Lung (tissue), 11 donors: ENCODE measurements at regions not wholly inside any gene's neighbourhood (a gene's known extent, or its start where the extent isn't known, plus 50 kb on each side); places are given as distances from the start of the nearest gene placed in this dataset.

ENCODE experiments used
- ATAC-seq: fragments of 200-7000 bp; cut with Tn5 transposase; one replicate; pipeline ENCODE4 v1.9.1; 2020; ENCODE audit warnings: moderate number of reproducible peaks; ENCODE audit not compliant: insufficient read depth, low FRiP score
- DNase-seq, 3 donors: peaks; one replicate each; pipeline ENCODE4 v3.0.0-alpha.2; 2013 to 2017
- H3K27ac ChIP-seq, 2 donors: one replicate each; pipeline ENCODE4 v1.5.1; 2013; ENCODE audit warnings: mild to moderate bottlenecking in 2 of 2, moderate library complexity in 2 of 2, control low read depth in 1 of 2, inconsistent platforms in 1 of 2, low read depth in 1 of 2, low read length in 1 of 2
- H3K27me3 ChIP-seq, 3 donors: one replicate each; pipeline ENCODE4 v1.5.1; 2013; ENCODE audit warnings: low read length in 2 of 3; ENCODE audit not compliant: control insufficient read depth in 3 of 3, insufficient read depth in 3 of 3
- H3K36me3 ChIP-seq, 4 donors: one replicate each; pipeline ENCODE4 v1.5.1; 2013; ENCODE audit warnings: low read length in 4 of 4, mild to moderate bottlenecking in 1 of 4, moderate library complexity in 1 of 4; ENCODE audit not compliant: control insufficient read depth in 4 of 4, insufficient read depth in 4 of 4
- H3K4me1 ChIP-seq, 5 donors: one replicate each; pipeline ENCODE4 v1.5.1; 2013; ENCODE audit warnings: low read length in 5 of 5, mild to moderate bottlenecking in 2 of 5, moderate library complexity in 1 of 5; ENCODE audit not compliant: control insufficient read depth in 5 of 5, insufficient read depth in 5 of 5
- H3K4me3 ChIP-seq: one replicate; pipeline ENCODE4 v1.5.1; 2013; ENCODE audit warnings: mild to moderate bottlenecking, control low read depth, moderate library complexity
- H3K9ac ChIP-seq, 2 donors: one replicate each; pipeline ENCODE4 v1.5.1; 2013; ENCODE audit warnings: low read length in 2 of 2, control low read depth in 1 of 2; ENCODE audit not compliant: insufficient read depth in 1 of 2
- H3K9me3 ChIP-seq, 4 donors: one replicate each; pipeline ENCODE4 v1.5.1; 2013; ENCODE audit warnings: low read length in 3 of 4, mild to moderate bottlenecking in 1 of 4, moderate library complexity in 1 of 4; ENCODE audit not compliant: control insufficient read depth in 4 of 4, insufficient read depth in 3 of 4
- WGBS, 2 donors: extraction: QIAGEN DNeasy Blood & Tissue Kit; methylation state at CpG; one replicate each; pipeline ENCODE4 v1.1.7; 2013; 5-methylcytosine and 5-hydroxymethylcytosine counted together
- TF ChIP-seq, protein P1 (sequence below): IDR thresholded peaks from 2 replicates; pipeline ENCODE4 v1.5.1; 2012; ENCODE audit warnings: mild to moderate bottlenecking; ENCODE audit errors: control extremely low read depth, extremely low read depth
- donor health status: control.
- donor health status: control.
- donor health status: Bipolar disorder and iron deficiency.
- donor health status: healthy.
- donor health status: DM: yes; HTN: yes; CAD: no.

DNA sequence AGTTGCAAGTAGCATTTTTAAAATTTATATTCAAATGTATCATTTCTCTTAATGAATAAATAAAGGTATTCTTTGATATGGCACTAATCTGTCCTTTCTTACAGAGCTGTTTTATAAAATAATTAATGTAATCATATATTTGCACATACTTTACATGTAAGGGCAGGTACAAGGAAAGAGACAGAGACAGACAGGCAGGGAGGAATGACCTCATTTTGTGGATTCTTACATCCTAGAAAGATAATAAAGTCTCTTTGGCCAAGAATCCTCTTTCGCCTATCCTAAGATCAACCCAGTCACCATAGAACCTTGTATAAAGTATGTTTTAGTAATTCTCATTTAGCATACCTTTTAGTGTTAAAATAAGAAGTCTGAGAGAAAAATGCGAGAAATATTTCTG lies 98.5 kb upstream of the CTSO start:
- H3K27me3 ChIP-seq, result no peaks in the 10 kb centered on the region
- no peak for ATAC-seq
- DNase-seq, result no peak
- H3K9ac ChIP-seq, result no peak overlapping the region
- WGBS, 2 donors, result 93 to 94% methylated on average over 2 of the region's 2 CpGs
- no peaks in the 10 kb centered on the region for H3K4me1 ChIP-seq
- no peaks in the 10 kb centered on the region for H3K36me3 ChIP-seq
- H3K27ac ChIP-seq, result no peak overlapping the region
- H3K4me3 ChIP-seq, result no peak overlapping the region
- TF ChIP-seq, protein P1, sequence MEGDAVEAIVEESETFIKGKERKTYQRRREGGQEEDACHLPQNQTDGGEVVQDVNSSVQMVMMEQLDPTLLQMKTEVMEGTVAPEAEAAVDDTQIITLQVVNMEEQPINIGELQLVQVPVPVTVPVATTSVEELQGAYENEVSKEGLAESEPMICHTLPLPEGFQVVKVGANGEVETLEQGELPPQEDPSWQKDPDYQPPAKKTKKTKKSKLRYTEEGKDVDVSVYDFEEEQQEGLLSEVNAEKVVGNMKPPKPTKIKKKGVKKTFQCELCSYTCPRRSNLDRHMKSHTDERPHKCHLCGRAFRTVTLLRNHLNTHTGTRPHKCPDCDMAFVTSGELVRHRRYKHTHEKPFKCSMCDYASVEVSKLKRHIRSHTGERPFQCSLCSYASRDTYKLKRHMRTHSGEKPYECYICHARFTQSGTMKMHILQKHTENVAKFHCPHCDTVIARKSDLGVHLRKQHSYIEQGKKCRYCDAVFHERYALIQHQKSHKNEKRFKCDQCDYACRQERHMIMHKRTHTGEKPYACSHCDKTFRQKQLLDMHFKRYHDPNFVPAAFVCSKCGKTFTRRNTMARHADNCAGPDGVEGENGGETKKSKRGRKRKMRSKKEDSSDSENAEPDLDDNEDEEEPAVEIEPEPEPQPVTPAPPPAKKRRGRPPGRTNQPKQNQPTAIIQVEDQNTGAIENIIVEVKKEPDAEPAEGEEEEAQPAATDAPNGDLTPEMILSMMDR, result no peak
- no peaks in the 10 kb centered on the region for H3K9me3 ChIP-seq

DNA sequence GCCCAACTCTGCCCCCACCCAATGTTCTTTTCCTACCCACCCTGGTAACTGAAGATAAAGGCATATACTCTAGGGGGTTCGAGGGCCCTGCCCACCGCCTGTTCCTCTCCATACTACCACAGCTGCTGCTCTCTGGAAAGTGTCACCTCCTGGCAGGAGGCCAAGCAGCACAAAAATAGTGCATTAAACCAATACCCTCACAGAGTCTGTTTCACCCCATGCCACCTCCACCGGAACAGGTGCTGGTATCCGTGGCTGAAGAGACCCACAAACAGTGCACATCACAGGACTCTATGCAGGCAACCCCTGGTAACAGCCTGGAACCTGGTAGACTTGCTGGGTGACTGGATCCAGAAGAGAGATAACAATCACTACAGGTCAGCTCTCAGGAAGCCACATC lies 85.1 kb upstream of the CTSO start:
- WGBS, 2 donors, result 91 to 93% methylated on average over 4 of the region's 4 CpGs
- H3K4me1 ChIP-seq, result no peaks in the 10 kb centered on the region
- TF ChIP-seq, protein P1, result no peak

DNA sequence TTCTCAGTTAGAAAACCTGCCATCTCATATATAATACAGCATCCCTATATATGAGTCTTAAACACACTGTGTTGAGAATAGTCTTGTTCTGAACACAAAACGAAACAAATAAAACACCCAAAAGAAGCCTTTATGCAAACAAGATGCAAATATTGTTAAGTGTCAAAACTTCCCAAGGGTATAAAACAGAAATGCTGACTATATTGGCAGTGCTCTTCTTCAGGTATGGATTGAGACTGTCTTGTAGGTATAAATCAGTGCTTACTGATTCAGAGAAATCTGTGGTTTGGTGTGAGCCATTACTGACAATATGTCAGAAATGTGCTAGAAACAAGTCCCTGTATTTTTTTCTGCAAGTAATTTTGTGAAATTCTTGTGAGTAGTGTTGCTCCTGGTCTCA lies 82.8 kb upstream of the CTSO start:
- Histone ChIP-seq H3K27me3 (no peaks in the 10 kb centered on the region), H3K27ac (no peak overlapping the region), H3K9me3 (peaks cover 0 to 2% (median 0%) of the 10 kb centered on the region in 4 donors), H3K9ac (no peak overlapping the region), H3K4me1 (no peaks in the 10 kb centered on the region), H3K36me3 (no peaks in the 10 kb centered on the region), H3K4me3 (no peak overlapping the region)
- DNase-seq (no peak), ATAC-seq (no peak)
- WGBS, 2 donors, result 86 to 91% methylated on average over 1 of the region's 1 CpG
- TF ChIP-seq, protein P1, result no peak

More for the DNA sequence above, 85.1 kb upstream of the CTSO start:
- H3K27me3 ChIP-seq, result no peaks in the 10 kb centered on the region
- H3K4me3 ChIP-seq, result no peak overlapping the region
- no peak overlapping the region for H3K27ac ChIP-seq
- ATAC-seq (no peak), DNase-seq (no peak)
- peaks cover 0 to 2% (median 0%) of the 10 kb centered on the region in 4 donors for H3K9me3 ChIP-seq
- no peaks in the 10 kb centered on the region for H3K36me3 ChIP-seq
- no peak overlapping the region for H3K9ac ChIP-seq

DNA sequence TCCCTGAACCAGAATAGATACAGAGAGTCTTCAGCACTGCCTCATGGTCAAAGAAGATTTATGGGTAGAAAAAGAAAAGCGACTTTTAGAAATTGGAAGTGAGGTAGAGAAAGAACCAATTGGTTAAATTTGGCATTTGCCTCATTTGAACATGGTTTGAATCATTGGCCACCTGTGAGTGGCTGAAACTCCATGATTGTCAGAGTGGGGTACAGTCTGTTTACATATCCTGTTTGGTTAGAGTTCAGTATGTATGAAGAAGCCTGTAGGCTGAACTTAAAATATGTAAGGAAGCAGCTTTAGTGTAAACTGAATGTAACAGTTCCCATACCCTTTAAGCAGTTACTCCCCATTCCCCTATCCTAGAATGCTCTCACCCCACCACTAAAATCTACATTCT lies 76.0 kb upstream of the CTSO start:
- H3K27me3 ChIP-seq, result no peaks in the 10 kb centered on the region
- H3K36me3 ChIP-seq, result no peaks in the 10 kb centered on the region
- H3K4me1 ChIP-seq, result no peaks in the 10 kb centered on the region
- TF ChIP-seq, protein P1, result no peak
- no peak for ATAC-seq
- WGBS, 2 donors, result 90 to 91% methylated on average over 1 of the region's 1 CpG
- DNase-seq, result no peak
- H3K27ac ChIP-seq, result no peak overlapping the region
- no peak overlapping the region for H3K4me3 ChIP-seq
- no peak overlapping the region for H3K9ac ChIP-seq
- H3K9me3 ChIP-seq, result no peaks in the 10 kb centered on the region
